Small intestine (tissue), 7 donors: ENCODE measurements at regions not wholly inside any gene's neighbourhood (a gene's known extent, or its start where the extent isn't known, plus 50 kb on each side); places are given as distances from the start of the nearest gene placed in this dataset.

Source experiments
- DNase-seq, 2 donors: peaks; one replicate each; pipeline versions ENCODE4 v3.0.0 to v3.0.0-alpha.2; 2013
- FAIRE-seq: peaks from 2 replicates; lab custom pipeline; 2012; peaks lifted over from hg19 to GRCh38; lab: Jason Lieb, UNC
- H3K27ac ChIP-seq, 3 donors: one replicate each; pipeline ENCODE4 v1.5.1; 2013; ENCODE audit warnings: low read length in 2 of 3, mild to moderate bottlenecking in 2 of 3, control low read depth in 1 of 3, inconsistent platforms in 1 of 3, low read depth in 1 of 3, moderate library complexity in 1 of 3
- H3K27me3 ChIP-seq, 3 donors: one replicate each; pipeline ENCODE4 v1.6.1; 2013; ENCODE audit warnings: low read length in 3 of 3, inconsistent platforms in 1 of 3; ENCODE audit not compliant: control insufficient read depth in 3 of 3, insufficient read depth in 3 of 3
- H3K36me3 ChIP-seq, 3 donors: one replicate each; pipeline ENCODE4 v1.6.1; 2013; ENCODE audit warnings: low read length in 3 of 3, inconsistent platforms in 1 of 3, low read depth in 1 of 3, mild to moderate bottlenecking in 1 of 3, moderate library complexity in 1 of 3; ENCODE audit not compliant: control insufficient read depth in 3 of 3, insufficient read depth in 2 of 3
- H3K4me1 ChIP-seq, 3 donors: one replicate each; pipeline ENCODE4 v1.6.1; 2013; ENCODE audit warnings: low read length in 2 of 3, inconsistent platforms in 1 of 3, low read depth in 1 of 3, mild to moderate bottlenecking in 1 of 3, moderate library complexity in 1 of 3; ENCODE audit not compliant: control insufficient read depth in 3 of 3, insufficient read depth in 2 of 3
- H3K4me3 ChIP-seq, 3 donors: one replicate each; pipeline ENCODE4 v1.5.1; 2013; ENCODE audit warnings: low read length in 3 of 3, control low read depth in 1 of 3, inconsistent platforms in 1 of 3, low read depth in 1 of 3, mild to moderate bottlenecking in 1 of 3, moderate library complexity in 1 of 3
- H3K9me3 ChIP-seq, 2 donors: one replicate each; pipeline ENCODE4 v1.6.1; 2013; ENCODE audit warnings: low read depth in 1 of 2, low read length in 1 of 2; ENCODE audit not compliant: control insufficient read depth in 2 of 2, insufficient read depth in 1 of 2
- WGBS, 3 donors: extraction: QIAGEN DNeasy Blood & Tissue Kit; methylation state at CpG; one replicate each; pipeline ENCODE4 v1.1.7; 2013; 5-methylcytosine and 5-hydroxymethylcytosine counted together
- donor health status: healthy with polysubstance abuse.
- donor health status: control.
- donor health status: control.
- donor health status: Bipolar disorder and iron deficiency.
- donor health status: healthy.

DNA sequence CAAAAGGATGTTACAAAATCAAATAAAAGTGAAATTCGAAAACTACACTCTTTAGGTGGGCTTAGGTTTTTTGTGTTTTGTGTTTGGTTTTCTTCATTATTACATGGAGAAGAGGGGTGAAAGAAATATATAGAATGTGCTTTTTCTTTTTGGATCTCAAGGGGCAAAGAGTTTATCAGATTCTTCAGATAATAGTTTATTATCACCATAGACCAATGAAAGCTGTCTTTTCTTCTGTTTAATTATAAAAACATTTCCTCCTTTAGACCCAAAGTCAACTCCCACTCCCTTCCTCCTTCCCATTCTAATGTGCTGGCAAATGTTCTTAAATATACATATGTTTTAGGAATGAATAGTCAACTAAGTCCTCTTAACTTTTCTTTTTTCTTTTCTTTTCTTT, 167.6 kb downstream of the AKR1D1 start:
- Histone ChIP-seq H3K27me3 (no peaks in the 10 kb centered on the region), H3K9me3 (peaks cover 0 to 31% of the 10 kb centered on the region in 2 donors), H3K4me3 (no peak overlapping the region), H3K27ac (no peak overlapping the region), H3K4me1 (peaks cover 0 to 11% (median 0%) of the 10 kb centered on the region in 3 donors), H3K36me3 (no peaks in the 10 kb centered on the region)
- WGBS, 3 donors = 84 to 94% (median 90%) methylated on average over 1 of the region's 1 CpG
- no peak for DNase-seq
- no peak for FAIRE-seq

DNA sequence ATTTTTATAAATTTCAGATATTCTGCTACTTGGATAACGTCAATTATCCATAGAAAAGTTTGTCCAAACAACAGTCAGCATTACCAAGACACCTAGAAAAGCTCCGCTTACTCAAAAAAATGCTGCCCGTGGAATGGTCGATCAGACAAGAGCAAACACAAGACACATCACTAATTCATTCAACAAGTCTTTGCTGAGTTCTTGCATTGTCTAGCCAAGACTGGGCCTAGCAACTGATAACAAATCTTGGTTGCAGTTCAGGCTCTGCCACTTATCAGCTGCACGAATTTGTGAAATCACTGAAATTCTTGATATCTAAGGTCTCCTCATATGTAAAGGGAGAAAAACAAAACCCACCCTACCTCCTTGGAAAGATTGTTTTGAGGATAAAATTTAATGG, 168.3 kb downstream of the AKR1D1 start:
- FAIRE-seq = no peak
- Histone ChIP-seq H3K4me1 (peaks cover 0 to 11% (median 0%) of the 10 kb centered on the region in 3 donors), H3K9me3 (peaks cover 0 to 26% of the 10 kb centered on the region in 2 donors), H3K36me3 (no peaks in the 10 kb centered on the region), H3K27ac (peak overlapping the region in 1 of 3 donors; percentile 65), H3K4me3 (no peak overlapping the region), H3K27me3 (no peaks in the 10 kb centered on the region)
- DNase-seq = no peak
- WGBS, 3 donors = 82 to 89% (median 86%) methylated on average over 5 of the region's 5 CpGs

DNA sequence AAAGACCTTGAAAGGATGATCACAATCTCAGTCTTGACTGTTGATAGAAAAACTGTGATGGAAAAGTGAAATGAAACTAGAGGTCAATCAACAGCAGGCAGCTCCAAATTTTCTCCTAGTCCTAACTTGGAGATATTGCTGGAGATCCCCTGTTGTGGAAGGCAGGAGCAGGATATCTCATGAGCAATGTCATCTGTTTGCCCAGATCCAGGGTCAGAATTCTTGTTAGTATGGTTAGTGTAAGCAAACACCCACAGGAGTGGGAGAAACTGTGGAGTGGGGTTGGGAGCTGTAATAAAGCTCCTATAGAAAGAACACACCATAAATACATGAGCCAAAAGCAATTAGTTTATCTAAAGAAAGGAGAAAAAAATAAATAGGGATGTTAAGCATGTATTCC, 169.0 kb downstream of the AKR1D1 start:
- Histone ChIP-seq H3K9me3 (peaks cover 0 to 27% of the 10 kb centered on the region in 2 donors), H3K4me3 (no peak overlapping the region), H3K27ac (peak overlapping the region in 1 of 3 donors; percentile 65), H3K4me1 (peaks cover 0 to 11% (median 0%) of the 10 kb centered on the region in 3 donors), H3K27me3 (no peaks in the 10 kb centered on the region), H3K36me3 (no peaks in the 10 kb centered on the region)
- DNase-seq = peak in 1 of 2 donors; percentile 40
- no peak for FAIRE-seq

DNA sequence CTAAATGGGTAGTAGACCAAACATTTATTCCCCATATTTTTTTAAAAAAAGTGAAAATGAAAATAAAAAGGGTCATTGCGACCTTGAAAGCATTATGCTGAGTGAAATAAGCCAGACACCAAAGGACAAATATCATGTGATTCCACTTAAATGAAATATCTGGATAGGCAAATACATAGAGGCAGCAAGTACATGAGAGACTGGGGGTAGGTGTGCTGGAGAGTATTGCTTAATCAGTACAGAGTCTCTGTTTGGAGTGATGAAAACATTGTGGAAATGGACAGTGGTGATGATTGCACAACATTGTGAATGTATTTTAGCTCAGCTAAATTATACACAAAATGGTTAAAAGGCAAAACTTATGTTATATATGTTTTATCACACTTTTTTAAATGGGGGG, 169.4 kb downstream of the AKR1D1 start:
- no peak for FAIRE-seq
- Histone ChIP-seq H3K36me3 (no peaks in the 10 kb centered on the region), H3K27me3 (no peaks in the 10 kb centered on the region), H3K27ac (peak overlapping the region in 1 of 3 donors; percentile 65), H3K9me3 (peaks cover 0 to 27% of the 10 kb centered on the region in 2 donors), H3K4me1 (peaks cover 0 to 11% (median 0%) of the 10 kb centered on the region in 3 donors), H3K4me3 (no peak overlapping the region)
- peak in 1 of 2 donors; percentile 57 for DNase-seq
- 77 to 86% (median 84%) methylated on average over 1 of the region's 1 CpG for whole genome bisulfite sequencing, 3 donors

DNA sequence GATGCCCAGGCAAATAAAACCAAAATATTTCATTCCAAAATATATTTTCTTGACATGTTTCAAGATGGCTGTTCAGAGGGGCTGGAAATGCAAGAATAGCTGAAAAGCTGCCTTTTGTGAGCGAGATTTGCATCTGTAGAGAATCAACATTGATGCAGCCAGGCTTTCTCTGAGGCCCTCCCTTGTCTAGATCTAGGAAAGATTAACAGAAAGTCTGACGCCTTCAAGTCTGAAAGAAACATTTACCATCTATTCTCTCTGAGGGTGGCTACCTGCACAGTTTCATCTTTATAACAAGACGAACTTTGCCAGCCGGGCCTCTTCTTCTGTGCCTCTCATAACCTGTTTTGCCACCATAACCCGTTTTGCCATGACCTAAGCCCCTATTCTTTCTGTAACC, 170.2 kb downstream of the AKR1D1 start:
- peaks cover 0 to 27% of the 10 kb centered on the region in 2 donors for H3K9me3 ChIP-seq
- no peak overlapping the region for H3K4me3 ChIP-seq
- WGBS, 3 donors = 76 to 83% (median 83%) methylated on average over 5 of the region's 5 CpGs
- H3K27ac ChIP-seq = peak overlapping the region in 1 of 3 donors; percentile 53
- no peak for DNase-seq
- no peaks in the 10 kb centered on the region for H3K27me3 ChIP-seq
- H3K4me1 ChIP-seq = peaks cover 0 to 11% (median 0%) of the 10 kb centered on the region in 3 donors
- no peak for FAIRE-seq
- H3K36me3 ChIP-seq = no peaks in the 10 kb centered on the region

DNA sequence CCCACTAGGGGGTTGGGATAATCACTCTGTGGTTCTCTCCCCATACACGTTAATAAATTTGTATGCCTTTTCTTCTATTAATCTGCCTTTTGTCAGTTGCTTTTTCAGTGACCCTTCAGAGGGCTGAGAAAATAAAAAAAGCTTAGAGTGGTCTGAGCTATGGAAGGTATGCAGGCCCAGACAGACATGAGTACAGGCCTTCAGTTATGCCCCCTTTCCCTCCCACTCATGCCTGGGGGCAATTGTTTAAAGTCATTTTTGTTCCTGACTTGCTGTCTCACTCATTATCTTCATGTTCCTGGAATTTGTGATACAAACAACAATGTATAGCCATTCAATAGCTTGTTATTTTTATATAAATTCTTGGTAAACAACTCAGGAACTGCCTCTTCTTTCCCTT, 170.8 kb downstream of the AKR1D1 start:
- no peaks in the 10 kb centered on the region for H3K27me3 ChIP-seq
- DNase-seq (no peak), FAIRE-seq (no peak)
- peaks cover 0 to 27% of the 10 kb centered on the region in 2 donors for H3K9me3 ChIP-seq
- H3K4me1 ChIP-seq = peaks cover 0 to 11% (median 0%) of the 10 kb centered on the region in 3 donors
- no peaks in the 10 kb centered on the region for H3K36me3 ChIP-seq
- H3K27ac ChIP-seq = no peak overlapping the region
- 67 to 94% (median 88%) methylated on average over 1 of the region's 1 CpG for WGBS, 3 donors
- no peak overlapping the region for H3K4me3 ChIP-seq

DNA sequence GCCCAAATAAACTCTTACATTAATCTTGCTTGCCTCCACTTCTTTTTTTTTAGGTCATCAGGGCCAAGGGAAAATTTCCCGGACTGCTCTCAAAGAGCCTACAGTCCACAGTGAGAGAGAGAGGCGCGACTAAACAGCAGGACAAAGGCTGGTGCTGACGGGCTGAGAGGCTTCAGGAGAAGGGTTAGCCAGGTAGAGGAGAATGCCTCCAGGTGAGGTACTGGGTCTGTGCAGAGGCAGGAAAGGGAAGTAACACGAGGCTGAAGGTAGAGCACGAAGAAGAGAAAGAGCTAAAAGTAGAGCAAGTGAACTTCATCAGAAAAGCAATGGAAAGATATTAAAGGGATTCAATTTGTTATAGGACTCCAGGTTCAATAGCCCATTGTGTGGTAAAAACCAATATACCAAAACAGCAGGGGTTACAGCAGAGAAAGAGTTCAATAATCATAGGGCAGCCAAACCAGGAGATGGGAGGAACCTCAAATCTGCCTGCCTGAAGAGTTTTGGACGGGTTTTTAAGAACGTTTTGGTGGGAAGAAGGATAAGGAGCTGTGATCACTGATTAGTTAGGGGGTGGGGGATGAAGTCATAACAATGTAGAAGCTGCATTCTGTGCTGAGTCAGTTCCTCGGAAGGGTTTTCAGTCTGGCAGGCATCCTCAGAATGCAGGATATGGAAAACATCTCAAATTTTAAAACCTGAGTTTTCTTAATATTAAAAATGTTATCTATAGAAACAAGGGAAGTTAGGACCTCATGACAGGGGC, 171.5 kb downstream of the AKR1D1 start:
- Histone ChIP-seq H3K36me3 (no peaks in the 10 kb centered on the region), H3K4me1 (peaks cover 0 to 11% (median 0%) of the 10 kb centered on the region in 3 donors), H3K27me3 (no peaks in the 10 kb centered on the region), H3K4me3 (no peak overlapping the region), H3K27ac (no peak overlapping the region), H3K9me3 (peaks cover 0 to 27% of the 10 kb centered on the region in 2 donors)
- DNase-seq (no peak), FAIRE-seq (no peak)
- 74 to 85% (median 81%) methylated on average over 9 of the region's 9 CpGs for WGBS, 3 donors

DNA sequence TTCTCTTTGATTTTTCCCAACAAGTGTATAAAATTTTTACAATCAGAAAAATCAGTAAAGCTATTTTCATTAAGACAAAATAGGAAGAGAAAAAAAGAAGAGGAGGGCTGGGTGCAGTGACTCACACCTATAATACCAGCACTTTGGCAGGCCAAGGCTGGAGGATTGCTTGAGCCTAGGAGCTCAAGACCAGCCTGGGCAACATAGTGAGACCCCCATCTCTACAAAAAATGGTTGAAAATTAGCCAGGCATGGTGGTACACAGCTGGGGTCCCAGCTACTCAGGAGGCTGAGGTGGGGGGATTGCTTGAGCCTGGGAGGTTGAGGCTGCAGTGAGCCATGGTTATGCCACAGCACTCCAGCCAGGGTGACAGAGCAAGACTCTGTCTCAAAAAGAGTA, 172.3 kb downstream of the AKR1D1 start:
- H3K4me1 ChIP-seq = peaks cover 0 to 11% (median 0%) of the 10 kb centered on the region in 3 donors
- no peak overlapping the region for H3K27ac ChIP-seq
- no peaks in the 10 kb centered on the region for H3K36me3 ChIP-seq
- FAIRE-seq (no peak), DNase-seq (no peak)
- H3K9me3 ChIP-seq = peaks cover 0 to 34% of the 10 kb centered on the region in 2 donors
- no peak overlapping the region for H3K4me3 ChIP-seq
- H3K27me3 ChIP-seq = no peaks in the 10 kb centered on the region
